ENCODE measurements at regions not wholly inside any gene's neighbourhood (a gene's known extent, or its start where the extent isn't known, plus 50 kb on each side); places are given as distances from the start of the nearest gene placed in this dataset.

GRCh38 chr2:62597323-62597722 is 91.3 kb upstream of the TMEM17 start:
- WGBS (ENCODE audit: insufficient coverage) = 100% methylated on average over 2 of the region's 3 CpGs
- Mint-ChIP-seq H3K4me3 (no peak overlapping the region), H3K27ac (no peak overlapping the region)

GRCh38 chr2:62596061-62596921 is 90.3 kb upstream of the TMEM17 start:
- Histone ChIP-seq H3K9me3 (replicated peaks in 1 of 2; ENCODE audit: control insufficient read depth in 1 of 2, insufficient read depth in 1 of 2, low read length in 2 of 2) (no peaks in the 10 kb centered on the region), H3K4me3 (replicated peaks in 1 of 3; ENCODE audit: low read depth in 2 of 3, low read length in 3 of 3) (no peak overlapping the region), H3K4me2 (replicated peaks; ENCODE audit: extremely low read depth, low read length, poor library complexity, severe bottlenecking) (no peak overlapping the region), H3K36me3 (replicated peaks in 1 of 2; ENCODE audit: control insufficient read depth in 1 of 2, insufficient read depth in 2 of 2, low read length in 2 of 2) (no peaks in the 10 kb centered on the region), H3K9ac (ENCODE audit: insufficient read depth, low read length, poor library complexity, severe bottlenecking) (no peak overlapping the region), H4K20me1 (ENCODE audit: insufficient read depth, low read length) (no peaks in the 10 kb centered on the region), H3K27ac (ENCODE audit: low read depth in 1 of 2, low read length in 2 of 2) (no peak overlapping the region), H3K4me1 (ENCODE audit: control insufficient read depth in 1 of 2, insufficient read depth in 2 of 2, low read length in 2 of 2) (no peaks in the 10 kb centered on the region), H2AFZ (ENCODE audit: insufficient read depth, low read depth, low read length, poor library complexity, severe bottlenecking) (no peak overlapping the region), H3K27me3 (ENCODE audit: control insufficient read depth in 2 of 2, insufficient read depth in 2 of 2, low read length in 2 of 2) (no peaks in the 10 kb centered on the region), H3K79me2 (ENCODE audit: insufficient read depth, low read length) (no peaks in the 10 kb centered on the region)
- no peak for DNase-seq
- H3K36me3 Mint-ChIP-seq = no peaks in the 10 kb centered on the region
- no peak for TF ChIP-seq CTCF (IDR thresholded peaks at IDR 0.05)
- no peaks in the 10 kb centered on the region for H3K27me3 Mint-ChIP-seq (ENCODE audit: low read depth in 3 of 3)
- WGBS (ENCODE audit: insufficient coverage) = no CpG with 5 or more reads among the region's 3 CpGs
- no peak overlapping the region for H3K27ac Mint-ChIP-seq
- intact Hi-C loops (cut with micrococcal nuclease) = no loop called here
- H3K9me3 Mint-ChIP-seq = peaks cover 0 to 6% (median 1%) of the 10 kb centered on the region in 7 donors
- H3K4me1 Mint-ChIP-seq = no peaks in the 10 kb centered on the region
- H3K4me3 Mint-ChIP-seq = no peak overlapping the region

More at GRCh38 chr2:62597323-62597722, 91.3 kb upstream of the TMEM17 start:
- no peak overlapping the region for H3K4me2 ChIP-seq (replicated peaks; ENCODE audit: extremely low read depth, low read length, poor library complexity, severe bottlenecking)
- no peak overlapping the region for H3K27ac ChIP-seq (ENCODE audit: low read depth in 1 of 2, low read length in 2 of 2)
- H3K4me1 ChIP-seq (ENCODE audit: control insufficient read depth in 1 of 2, insufficient read depth in 2 of 2, low read length in 2 of 2) = no peaks in the 10 kb centered on the region
- H3K9me3 ChIP-seq (replicated peaks in 1 of 2; ENCODE audit: control insufficient read depth in 1 of 2, insufficient read depth in 1 of 2, low read length in 2 of 2) = no peaks in the 10 kb centered on the region
- Mint-ChIP-seq H3K36me3 (no peaks in the 10 kb centered on the region), H3K4me1 (no peaks in the 10 kb centered on the region), H3K9me3 (peaks cover 0 to 6% (median 0%) of the 10 kb centered on the region in 7 donors), H3K27me3 (ENCODE audit: low read depth in 3 of 3) (no peaks in the 10 kb centered on the region)
- no peak for DNase-seq
- H3K4me3 ChIP-seq (replicated peaks in 1 of 3; ENCODE audit: low read depth in 2 of 3, low read length in 3 of 3) = no peak overlapping the region
- no peak for TF ChIP-seq CTCF (IDR thresholded peaks at IDR 0.05)
- H4K20me1 ChIP-seq (ENCODE audit: insufficient read depth, low read length) = no peaks in the 10 kb centered on the region
- no peak overlapping the region for H3K9ac ChIP-seq (ENCODE audit: insufficient read depth, low read length, poor library complexity, severe bottlenecking)
- no peaks in the 10 kb centered on the region for H3K27me3 ChIP-seq (ENCODE audit: control insufficient read depth in 2 of 2, insufficient read depth in 2 of 2, low read length in 2 of 2)
- intact Hi-C loops (cut with micrococcal nuclease) = no loop called here
- H3K36me3 ChIP-seq (replicated peaks in 1 of 2; ENCODE audit: control insufficient read depth in 1 of 2, insufficient read depth in 2 of 2, low read length in 2 of 2) = no peaks in the 10 kb centered on the region
- H3K79me2 ChIP-seq (ENCODE audit: insufficient read depth, low read length) = no peaks in the 10 kb centered on the region
- no peak overlapping the region for H2AFZ ChIP-seq (ENCODE audit: insufficient read depth, low read depth, low read length, poor library complexity, severe bottlenecking)

Data from CD14-positive monocyte (primary cell).